A549 (cell line): ENCODE measurements at regions not wholly inside any gene's neighbourhood (a gene's known extent, or its start where the extent isn't known, plus 50 kb on each side); places are given as distances from the start of the nearest gene placed in this dataset.

Source experiments
- ATAC-seq, 2 experiments: fragments of 200-7000 bp in 1 of 2; fragments of >200 bp in 1 of 2; cut with Nextera tagmentation in 1 of 2; cut with Tn5 transposase in 1 of 2; 3 replicates each; pipeline versions ENCODE4 v1.8.0 to v1.9.1; 2018 to 2020; ENCODE audit warnings: mild to moderate bottlenecking in 1 of 2, moderate library complexity in 1 of 2
- CTCF ChIA-PET: fragments of 300-600 bp; sonication (Branson Sonifier 250); formaldehyde crosslinking; extraction: SDS; loops from one replicate; lab custom pipeline; 2021; ENCODE audit warnings: antibody characterized with exemption, inconsistent platforms; lab: Yijun Ruan, JAX
- POLR2A ChIA-PET: fragments of 350-600 bp; formaldehyde crosslinking; extraction: SDS; loops from one replicate; lab custom pipeline; 2021; ENCODE audit warnings: antibody characterized with exemption, inconsistent platforms; lab: Yijun Ruan, JAX
- DNase-seq, 2 experiments: peaks; one replicate each; pipeline versions ENCODE4 v3.0.0 to v3.0.0-alpha.2; 2011 to 2016; ENCODE audit warnings: low read depth in 1 of 2, low spot score in 1 of 2
- FAIRE-seq: peaks from 2 replicates; lab custom pipeline; 2011; peaks lifted over from hg19 to GRCh38; lab: Jason Lieb, UNC
- H3K27ac ChIP-seq, 2 experiments: fragments of >200 bp; sonication (Bioruptor Twin); formaldehyde crosslinking; 3 replicates each; pipeline ENCODE4 v1.5.1; 2016 to 2017
- H3K4me1 ChIP-seq: fragments of >200 bp; sonication (Bioruptor Twin); formaldehyde crosslinking; 3 replicates; pipeline ENCODE4 v1.6.1; 2016
- H3K4me2 ChIP-seq: fragments of >200 bp; sonication (Bioruptor Twin); formaldehyde crosslinking; 3 replicates; pipeline ENCODE4 v1.6.1; 2016
- H3K4me3 ChIP-seq: fragments of >200 bp; sonication (Bioruptor Twin); formaldehyde crosslinking; 3 replicates; pipeline ENCODE4 v1.5.1; 2016
- H3K9me3 ChIP-seq: fragments of >200 bp; sonication (Bioruptor Twin); formaldehyde crosslinking; 3 replicates; pipeline ENCODE4 v1.6.1; 2016
- ATOH8 ChIP-seq: fragments of 250-450 bp; sonication (Bioruptor Pico); IDR thresholded peaks from 2 replicates; pipeline ENCODE4 v1.5.0; 2020; ENCODE audit warnings: low read depth, mild to moderate bottlenecking, moderate library complexity
- BHLHE40 ChIP-seq: IDR thresholded peaks from 2 replicates; pipeline ENCODE4 v1.6.1; 2012; ENCODE audit warnings: low read depth, low read length, inconsistent platforms
- CTCF ChIP-seq: fragments of >200 bp; sonication (Bioruptor Twin); formaldehyde crosslinking; IDR thresholded peaks from 3 replicates; pipeline ENCODE4 v1.5.1; 2016
- EHF ChIP-seq: fragments of 250-450 bp; sonication (Bioruptor Pico); IDR thresholded peaks from 2 replicates; pipeline ENCODE4 v1.5.0; 2020; ENCODE audit warnings: mild to moderate bottlenecking
- EP300 ChIP-seq, 2 experiments: fragments of >200 bp; sonication (Bioruptor Twin); formaldehyde crosslinking; IDR thresholded peaks; 2 replicates in 1 of 2; 3 replicates in 1 of 2; pipeline ENCODE4 v1.6.1; 2016 to 2017
- FOSB ChIP-seq: fragments of 250-450 bp; sonication (Bioruptor Pico); IDR thresholded peaks from 2 replicates; pipeline ENCODE4 v1.5.0; 2020; ENCODE audit warnings: mild to moderate bottlenecking, moderate library complexity
- FOSL2 ChIP-seq, 2 experiments: fragments of 450-650 bp in 1 of 2; fragments of >200 bp in 1 of 2; sonication (Bioruptor Twin) in 1 of 2; formaldehyde crosslinking; IDR thresholded peaks; 2 replicates each; pipeline versions ENCODE4 v1.5.0 to v1.6.1; 2016 to 2020; ENCODE audit warnings: mild to moderate bottlenecking in 1 of 2, moderate library complexity in 1 of 2
- HDAC2 ChIP-seq: fragments of 200-600 bp; sonication (generic); IDR thresholded peaks from 2 replicates; pipeline ENCODE4 v1.6.1; 2016
- HES2 ChIP-seq: fragments of >200 bp; sonication (Bioruptor Twin); formaldehyde crosslinking; IDR thresholded peaks from 2 replicates; pipeline ENCODE4 v1.6.1; 2016
- HEYL ChIP-seq: fragments of 250-450 bp; sonication (Bioruptor Pico); IDR thresholded peaks from 2 replicates; pipeline ENCODE4 v1.8.0; 2021; ENCODE audit warnings: mild to moderate bottlenecking, moderate library complexity
- HOXB13 ChIP-seq: fragments of 250-450 bp; sonication (Bioruptor Pico); IDR thresholded peaks from 2 replicates; pipeline ENCODE4 v1.5.0; 2020; ENCODE audit warnings: low read depth, mild to moderate bottlenecking, moderate library complexity
- JUN ChIP-seq, 2 experiments: fragments of >200 bp; sonication (Bioruptor Twin); formaldehyde crosslinking; IDR thresholded peaks; 2 replicates in 1 of 2; 3 replicates in 1 of 2; pipeline ENCODE4 v1.6.1; 2016 to 2017
- KDM5A ChIP-seq: fragments of 200-600 bp; sonication (generic); IDR thresholded peaks from 2 replicates; pipeline ENCODE4 v1.6.1; 2016; ENCODE audit warnings: antibody characterized with exemption, mild to moderate bottlenecking
- MAX ChIP-seq: IDR thresholded peaks from 2 replicates; pipeline ENCODE4 v1.6.1; 2012
- NFE2L2 ChIP-seq: fragments of 150-350 bp; conservative IDR thresholded peaks from 2 replicates; pipeline ENCODE4 v1.6.1; 2014; ENCODE audit warnings: low read length
- NPAS2 ChIP-seq: fragments of 250-450 bp; sonication (Bioruptor Pico); IDR thresholded peaks from 2 replicates; pipeline ENCODE4 v1.8.0; 2022; ENCODE audit warnings: mild to moderate bottlenecking, moderate library complexity, borderline replicate concordance
- PBX3 ChIP-seq: IDR thresholded peaks from 2 replicates; pipeline ENCODE4 v1.6.1; 2012
- PHF8 ChIP-seq: fragments of 200-600 bp; sonication (generic); IDR thresholded peaks from 2 replicates; pipeline ENCODE4 v1.6.1; 2016; ENCODE audit warnings: low read depth, mild to moderate bottlenecking, antibody characterized with exemption, moderate library complexity, borderline replicate concordance
- REST ChIP-seq: fragments of 200-600 bp; sonication (generic); IDR thresholded peaks from 2 replicates; pipeline ENCODE4 v1.6.1; 2016; ENCODE audit warnings: antibody characterized with exemption, mild to moderate bottlenecking, moderate library complexity
- RNF2 ChIP-seq: fragments of 200-600 bp; sonication (generic); IDR thresholded peaks from 2 replicates; pipeline ENCODE4 v1.6.1; 2016; ENCODE audit warnings: low read depth, mild to moderate bottlenecking, antibody characterized with exemption, moderate library complexity, borderline replicate concordance
- ZC3H11A ChIP-seq: fragments of 450-650 bp; IDR thresholded peaks from 2 replicates; pipeline ENCODE4 v1.6.1; 2014; ENCODE audit warnings: antibody characterized with exemption, mild to moderate bottlenecking
- ZSCAN20 ChIP-seq: fragments of 250-450 bp; sonication (Bioruptor Pico); IDR thresholded peaks from 2 replicates; pipeline ENCODE4 v1.8.0; 2022; ENCODE audit warnings: mild to moderate bottlenecking, moderate library complexity
- WGBS: methylation state at CpG from one replicate; pipeline ENCODE4 v1.1.6; 2017; ENCODE audit errors: missing lambda C conversion rate; 5-methylcytosine and 5-hydroxymethylcytosine counted together

- POLR2A ChIA-PET: no interaction called here
- no peak for TF ChIP-seq BHLHE40
- TF ChIP-seq FOSL2 (IDR thresholded peaks at IDR 0.05): no peak
- no peak for TF ChIP-seq FOSL2 (CRISPR knock-in tag; IDR thresholded peaks at IDR 0.05)
- TF ChIP-seq PBX3: no peak
- no peak for TF ChIP-seq REST
- TF ChIP-seq PHF8: no peak
- TF ChIP-seq CTCF: no peak
- no peak for TF ChIP-seq NFE2L2
- TF ChIP-seq EP300 (IDR thresholded peaks at IDR 0.05): no peak
- no peak for TF ChIP-seq MAX
- TF ChIP-seq HDAC2: no peak
- TF ChIP-seq HES2: no peak
- TF ChIP-seq, all 56 proteins: peak for 0
- Histone ChIP-seq H3K9me3 (no peaks in the 10 kb centered on the region), H3K4me3 (no peak overlapping the region), H3K27ac (no peak overlapping the region), H3K4me1 (peaks cover 9% of the 10 kb centered on the region; the same call in 2 of the 3 replicates), H3K4me2 (no peak overlapping the region)
- FAIRE-seq: no peak
- WGBS: 55% methylated on average over 3 of the region's 3 CpGs
- DNase-seq: no peak
- CTCF ChIA-PET: interaction anchor here (0.8 to 4.5 kb wide), 4 partner anchors 11 to 328 kb away, joined by 3 to 27 read pairs (median 5); partner anchors contain the start of gene SLCO3A1
- ATAC-seq: no peak
Measured at GRCh38 chr15:91525751-91526150, 327.8 kb upstream of the SLCO3A1 start.

- H3K4me3 ChIP-seq: no peak overlapping the region
- H3K27ac ChIP-seq: no peak overlapping the region
- WGBS: 43% methylated on average over 2 of the region's 2 CpGs
- ATAC-seq (no peak), FAIRE-seq (no peak), DNase-seq (no peak)
- no peaks in the 10 kb centered on the region for H3K9me3 ChIP-seq
- H3K4me2 ChIP-seq: no peak overlapping the region
- POLR2A ChIA-PET: no interaction called here
- no peak for TF ChIP-seq MAX
- no peak for TF ChIP-seq ZC3H11A
- TF ChIP-seq RNF2: no peak
- TF ChIP-seq ZSCAN20 (CRISPR knock-in tag): no peak
- no peak for TF ChIP-seq HOXB13 (CRISPR knock-in tag)
- peaks cover 9% of the 10 kb centered on the region; the same call in 2 of the 3 replicates for H3K4me1 ChIP-seq
- CTCF ChIA-PET: interaction anchor here (0.8 to 4.5 kb wide), 3 partner anchors 10 to 224 kb away, joined by 3 to 27 read pairs (median 6); no protein-coding TSS in a partner anchor
Measured at GRCh38 chr15:91526424-91526823, 327.1 kb upstream of the SLCO3A1 start.

- 74% methylated on average over 5 of the region's 5 CpGs for WGBS
- Histone ChIP-seq H3K4me1 (no peaks in the 10 kb centered on the region), H3K4me3 (no peak overlapping the region), H3K4me2 (no peak overlapping the region), H3K9me3 (no peaks in the 10 kb centered on the region), H3K27ac (no peak overlapping the region)
- no peak for TF ChIP-seq BHLHE40
- no peak for TF ChIP-seq ATOH8 (CRISPR knock-in tag)
- TF ChIP-seq NPAS2: no peak
- no peak for TF ChIP-seq FOSB (CRISPR knock-in tag)
- no peak for TF ChIP-seq JUN (IDR thresholded peaks at IDR 0.05)
- TF ChIP-seq KDM5A: no peak
- no peak for TF ChIP-seq HEYL (CRISPR knock-in tag)
- no peak for TF ChIP-seq EHF (CRISPR knock-in tag)
- no peak for TF ChIP-seq PHF8
- ATAC-seq: no peak
- no peak for FAIRE-seq
- CTCF ChIA-PET: interaction anchor here (1.3 kb wide), 1 partner anchor 558 kb away, joined by 3 read pairs; no protein-coding TSS in a partner anchor
- no peak for DNase-seq
- POLR2A ChIA-PET: no interaction called here
Measured at GRCh38 chr15:91528801-91529200, 324.7 kb upstream of the SLCO3A1 start.
